ENCODE measurements at regions not wholly inside any gene's neighbourhood (a gene's known extent, or its start where the extent isn't known, plus 50 kb on each side); places are given as distances from the start of the nearest gene placed in this dataset.

DNA sequence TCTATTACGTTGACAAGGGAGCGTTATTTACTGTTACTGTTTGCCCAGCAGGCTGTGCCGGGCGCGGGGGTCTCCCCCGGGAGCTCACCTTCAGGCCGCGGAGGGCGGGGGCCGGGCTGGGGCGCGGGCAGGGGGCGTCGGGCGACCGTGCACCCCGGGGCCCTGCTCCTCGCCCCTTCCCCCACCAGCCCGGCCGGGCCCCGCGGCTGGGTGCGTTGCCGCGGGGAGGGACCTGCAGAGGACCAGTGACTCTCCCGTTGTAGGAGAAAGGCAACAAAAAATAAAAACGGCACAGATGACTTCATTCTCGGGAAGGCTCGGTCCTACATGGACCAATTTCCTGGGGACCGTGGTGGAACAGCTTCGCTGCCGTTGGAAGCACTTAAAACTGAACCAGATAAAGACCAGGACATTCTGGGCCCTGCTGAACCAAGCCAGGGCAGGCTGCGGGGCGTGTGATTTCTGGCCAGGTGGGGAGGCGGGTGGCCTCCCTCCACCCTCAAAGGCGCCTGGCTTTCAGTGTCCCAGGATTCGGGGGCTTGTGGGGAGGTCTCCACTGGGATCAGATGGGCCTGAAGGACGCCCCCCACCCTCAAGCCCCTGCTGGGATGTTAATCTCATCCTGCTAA lies 57.4 kb downstream of the IGLL1 start:
- peak in 1 of 2 experiments; percentile 56 for DNase-seq

DNA sequence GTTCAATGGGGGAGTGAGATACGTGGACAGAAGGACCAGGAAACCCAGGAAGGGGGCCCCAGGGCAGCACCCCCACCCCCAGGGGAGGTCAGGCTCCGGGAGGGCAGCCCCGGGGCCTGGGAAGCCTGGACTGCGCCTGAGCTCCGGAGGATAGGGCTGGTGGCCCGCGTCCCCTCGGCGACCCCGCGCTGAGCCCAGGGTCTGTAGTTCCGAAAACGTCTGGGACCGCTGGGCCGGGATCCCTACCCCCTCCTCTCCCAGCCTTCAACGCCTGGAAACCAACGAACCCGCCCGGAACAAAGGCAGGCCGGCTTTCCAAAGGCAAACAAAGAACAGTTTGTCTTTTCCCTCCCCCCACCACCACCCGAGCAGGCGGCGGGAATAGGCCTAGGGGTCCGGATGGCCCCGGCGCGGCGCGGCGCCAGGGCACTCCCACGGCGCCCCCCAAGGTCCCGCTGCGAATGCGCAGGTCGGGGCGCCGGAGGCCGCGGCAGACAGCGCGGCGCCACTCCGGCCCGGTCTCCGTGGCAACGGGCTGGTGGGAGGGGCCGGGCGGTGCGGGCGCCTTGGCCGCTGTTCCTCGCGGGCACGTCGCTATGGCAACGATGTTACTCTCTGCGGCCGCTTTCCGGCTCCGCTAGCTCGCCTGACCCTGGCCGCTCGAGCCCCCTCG lies 58.5 kb downstream of the IGLL1 start:
- peak; percentile 92 to 97 for DNase-seq

DNA sequence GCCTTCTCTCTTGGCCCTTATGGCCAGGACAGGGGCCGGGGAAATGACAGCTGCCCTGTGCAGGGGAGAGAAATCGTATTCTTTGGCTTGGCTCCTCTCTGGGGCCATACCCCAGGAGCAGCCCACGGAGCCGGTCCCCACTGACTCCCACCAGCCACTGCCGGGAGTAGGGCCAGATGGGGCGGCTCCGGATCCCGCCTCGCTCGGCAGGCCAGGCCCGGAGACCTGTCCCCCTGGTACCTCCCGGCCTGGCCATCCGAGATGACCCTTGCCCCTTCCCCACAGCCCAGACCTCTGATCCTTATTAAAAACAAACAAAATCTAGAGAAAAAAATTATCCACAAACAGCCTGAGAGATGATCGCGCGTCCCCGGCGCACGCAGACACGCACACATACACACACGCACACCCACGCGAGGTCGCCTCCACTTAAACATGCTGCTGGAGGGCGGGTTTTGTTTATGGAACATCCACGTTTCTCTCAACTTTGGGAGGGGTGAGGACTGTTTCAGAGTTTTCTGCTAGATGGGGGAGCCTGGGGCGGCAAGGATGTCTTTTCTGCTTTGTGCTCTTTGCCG lies 59.1 kb downstream of the IGLL1 start:
- DNase-seq = peak in 1 of 2 experiments; percentile 63

DNA sequence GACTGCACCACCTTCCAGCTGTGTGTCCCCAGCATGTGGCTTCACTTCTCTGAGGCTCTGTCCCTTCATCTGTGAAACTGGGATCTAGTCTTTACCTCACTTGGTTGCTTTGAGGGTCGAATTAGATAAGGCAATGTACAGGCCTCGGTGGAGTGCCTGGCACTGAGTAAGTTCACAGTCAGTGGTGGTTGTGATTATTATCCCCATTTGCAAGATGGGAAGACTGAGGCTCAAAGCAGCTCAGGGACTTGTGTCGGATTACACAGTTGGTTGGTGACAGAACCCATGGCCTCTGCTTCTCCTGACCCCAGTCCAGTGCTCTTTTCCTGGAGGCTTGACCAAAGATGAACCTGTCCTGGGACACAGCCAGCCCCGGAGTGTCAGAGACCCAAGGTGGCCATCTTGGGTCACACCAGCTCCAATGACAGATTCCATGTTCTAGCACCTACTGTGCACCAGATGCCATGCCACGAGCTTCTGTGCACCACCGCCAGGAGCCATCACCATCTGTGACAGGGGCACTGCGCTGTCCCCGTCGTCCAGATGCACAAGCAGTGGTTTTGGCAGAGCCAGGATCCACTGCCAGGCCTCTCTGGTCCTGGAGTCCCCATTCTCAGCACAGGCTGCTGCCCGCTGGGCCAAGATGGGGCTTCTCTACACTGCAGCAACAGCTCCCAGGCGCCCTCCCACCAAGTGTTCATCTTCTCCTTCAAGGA lies 60.5 kb downstream of the IGLL1 start:
- no peak for DNase-seq

DNA sequence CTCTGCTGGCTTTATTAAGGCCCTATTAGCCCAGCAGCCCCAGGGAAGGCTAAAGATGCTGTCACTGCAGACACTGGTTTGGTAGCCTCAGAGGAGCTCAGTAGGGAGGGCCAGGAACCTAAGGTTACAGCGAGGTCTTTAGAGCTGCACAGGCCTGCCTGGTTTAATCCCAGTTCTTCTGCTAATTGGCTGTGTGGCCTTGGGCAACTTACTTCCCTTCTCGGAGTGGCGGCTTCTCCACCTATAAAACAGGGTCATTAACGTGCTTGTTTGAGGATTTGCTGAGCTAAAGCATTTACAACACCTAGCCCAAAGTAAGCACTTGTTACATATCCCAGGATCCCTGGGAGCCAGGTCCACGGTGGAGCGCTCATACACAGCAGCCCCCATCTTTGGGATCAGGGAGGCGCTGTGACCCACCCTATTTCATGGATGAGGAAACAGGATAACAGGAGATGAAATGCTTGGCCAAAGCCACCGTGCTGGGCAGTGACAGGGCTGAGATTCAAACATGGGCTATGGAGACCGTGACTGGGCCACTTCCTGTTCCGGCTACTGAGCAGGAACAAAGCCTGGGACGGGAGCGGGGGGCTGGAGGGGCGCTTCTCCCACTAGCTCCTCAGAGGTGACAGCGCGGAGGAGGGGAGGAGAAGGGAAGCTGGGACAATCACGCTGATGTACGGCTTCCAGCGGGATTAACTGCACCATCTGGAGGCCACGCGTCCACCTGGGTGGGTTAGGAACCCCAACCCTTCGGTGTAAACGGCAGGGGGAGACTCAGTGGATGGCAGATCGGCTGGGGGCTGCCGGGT lies 61.5 kb downstream of the IGLL1 start:
- no peak for DNase-seq

DNA sequence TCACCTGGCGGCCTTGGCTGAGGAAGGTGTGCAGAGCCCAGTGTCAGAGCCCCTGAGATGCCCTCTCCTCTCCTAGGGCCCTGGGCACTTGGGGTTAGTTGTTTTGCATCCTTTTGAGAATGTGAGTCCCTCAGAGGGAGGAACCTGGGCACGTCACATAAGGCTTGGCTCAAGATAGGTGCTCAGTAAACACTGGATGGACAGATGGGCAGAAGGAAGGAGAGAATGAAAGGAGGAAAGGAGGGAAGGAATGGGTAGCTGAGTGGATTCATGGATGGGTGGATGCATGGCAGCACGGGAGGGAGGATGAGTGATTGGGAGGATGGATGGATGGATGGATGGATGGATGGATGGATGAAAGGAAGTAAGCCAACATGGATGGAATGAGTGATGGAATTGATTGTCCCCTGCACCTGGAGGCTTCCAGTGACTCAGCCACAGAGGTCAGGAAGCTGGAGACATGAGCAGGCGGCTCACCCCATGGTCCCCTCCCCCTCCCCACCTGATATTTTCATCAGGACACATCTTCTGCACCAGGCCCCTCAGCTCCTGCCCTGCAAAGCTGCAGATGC lies 62.2 kb downstream of the IGLL1 start:
- no peak for DNase-seq

DNA sequence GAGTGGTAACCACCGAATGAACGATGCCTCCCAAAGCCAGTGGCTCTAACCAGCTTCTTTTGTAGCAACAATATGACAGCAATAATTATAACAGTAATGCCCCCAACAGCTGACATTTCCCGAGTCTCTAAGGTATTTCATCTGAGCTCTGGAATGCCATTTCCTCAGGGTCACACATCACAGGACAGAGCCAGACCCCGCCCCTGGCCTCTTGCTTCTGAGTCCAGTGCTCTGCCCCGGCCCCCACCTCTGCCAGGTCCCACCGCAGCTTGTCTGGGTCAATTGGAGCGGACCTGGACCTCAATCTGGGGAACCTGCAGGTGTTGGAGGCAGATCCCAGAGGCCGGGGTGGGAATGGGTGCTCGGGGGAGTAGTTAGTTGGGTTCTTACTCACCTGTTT lies 63.8 kb downstream of the IGLL1 start:
- DNase-seq = no peak

DNA sequence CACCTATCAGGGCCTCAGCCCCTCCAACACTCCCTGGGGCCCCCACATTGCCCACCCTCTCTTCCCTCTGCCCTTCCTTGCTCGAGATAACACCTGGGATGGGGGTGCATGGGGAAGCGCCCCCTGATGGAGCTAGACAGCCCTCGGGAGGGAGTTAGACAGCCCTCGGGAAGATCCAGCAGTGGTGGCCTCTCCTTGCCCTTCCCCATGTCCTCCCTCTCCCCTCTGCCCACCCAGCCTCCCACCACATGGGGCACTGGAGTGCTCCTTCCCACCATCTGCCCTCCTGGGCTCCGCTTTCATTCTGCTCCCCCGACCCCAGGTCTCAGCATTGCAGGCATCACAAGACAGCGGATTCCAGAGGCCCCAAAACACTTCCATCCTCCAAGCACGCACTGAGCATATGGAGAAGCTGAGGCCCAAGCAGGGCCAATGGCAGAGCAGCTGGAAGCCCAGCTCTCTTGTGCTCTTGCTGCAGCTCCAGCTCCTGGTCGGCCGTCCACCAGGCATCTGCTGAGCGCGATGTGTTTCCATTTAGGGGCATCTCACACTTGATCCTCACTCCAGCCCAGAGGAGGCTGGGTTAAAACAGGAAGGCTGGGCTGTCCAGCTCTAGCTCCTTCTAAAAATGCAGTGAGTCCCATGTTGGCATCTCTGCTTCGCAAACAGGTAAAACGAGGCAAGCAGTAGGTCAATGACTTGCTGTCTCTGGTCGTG lies 65.6 kb downstream of the IGLL1 start:
- no peak for DNase-seq

DNA sequence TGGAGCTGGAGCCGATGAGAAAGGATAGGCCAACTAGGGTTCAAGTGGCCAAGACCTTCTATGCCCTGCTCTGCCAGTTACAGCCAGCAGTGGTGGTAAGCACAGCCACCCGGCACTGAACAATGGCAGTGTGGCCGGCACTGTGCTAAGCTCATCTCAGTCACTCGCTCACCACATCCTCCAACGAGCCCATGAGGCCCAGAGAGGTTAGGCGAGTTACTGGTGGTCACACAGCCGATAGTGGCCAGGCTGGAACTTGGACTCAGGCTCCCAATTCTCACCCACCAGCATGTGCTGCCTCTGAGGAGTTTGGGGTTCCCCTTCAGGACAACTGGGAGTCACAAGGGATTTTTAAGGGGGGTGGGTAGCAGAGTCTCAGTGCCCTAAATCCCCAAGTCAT lies 66.4 kb downstream of the IGLL1 start:
- no peak for DNase-seq

DNA sequence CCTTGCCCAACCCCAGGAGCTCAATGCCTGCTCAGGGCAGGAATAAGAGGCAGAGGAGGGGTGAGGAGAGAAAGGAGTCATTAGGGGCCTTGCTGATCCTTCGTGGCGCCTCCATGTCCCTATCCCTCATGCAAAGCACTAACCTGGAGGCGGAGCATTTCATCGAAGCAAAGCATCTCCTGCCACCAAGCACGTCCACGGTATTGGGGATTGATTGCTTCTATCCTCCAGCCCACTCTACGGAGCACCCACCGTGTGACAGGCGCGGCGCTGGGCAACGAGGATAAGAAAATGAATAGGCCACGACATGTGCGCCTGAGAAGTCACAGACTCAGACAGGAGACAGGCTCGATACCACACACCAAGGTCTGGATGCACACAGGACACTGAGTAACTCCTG lies 67.0 kb downstream of the IGLL1 start:
- DNase-seq = peak in 1 of 2 experiments; percentile 54

DNA sequence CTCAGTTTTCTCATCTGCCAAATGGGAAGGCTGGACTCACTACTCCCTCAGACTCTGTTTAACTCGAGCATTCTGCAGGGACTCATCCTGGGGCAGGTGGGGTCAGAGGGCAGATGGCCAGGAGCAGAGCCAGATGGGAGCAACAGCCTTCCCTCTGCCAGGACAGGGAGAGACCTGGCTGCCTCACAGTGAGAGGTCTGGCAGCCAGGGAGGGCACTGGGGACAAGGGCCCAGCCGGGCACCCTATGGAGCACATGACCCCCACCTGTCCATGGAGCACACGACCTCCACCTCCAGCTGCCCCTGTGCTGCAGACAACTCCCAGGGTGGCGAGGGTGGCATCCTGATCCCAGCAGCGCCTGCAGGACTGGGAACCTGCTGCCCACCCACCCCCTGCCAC lies 67.4 kb downstream of the IGLL1 start:
- no peak for DNase-seq

DNA sequence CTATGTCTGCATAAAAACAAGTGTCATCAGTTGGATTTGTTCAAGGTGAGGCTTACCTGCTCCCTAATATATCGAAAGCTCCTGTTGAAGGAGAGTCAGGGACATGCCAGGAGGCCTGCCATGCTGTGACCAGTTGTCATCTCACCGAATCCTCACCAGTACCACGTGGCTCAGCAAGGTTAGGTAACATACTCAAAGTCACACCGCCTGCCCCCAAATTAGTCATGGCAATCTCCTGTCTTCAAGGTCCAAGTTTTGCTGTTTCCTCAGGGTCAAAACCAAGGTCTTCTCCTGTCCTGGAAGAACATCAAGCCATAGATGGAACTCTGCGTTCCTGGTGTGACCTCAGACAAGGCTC lies 67.8 kb downstream of the IGLL1 start:
- DNase-seq = no peak

DNA sequence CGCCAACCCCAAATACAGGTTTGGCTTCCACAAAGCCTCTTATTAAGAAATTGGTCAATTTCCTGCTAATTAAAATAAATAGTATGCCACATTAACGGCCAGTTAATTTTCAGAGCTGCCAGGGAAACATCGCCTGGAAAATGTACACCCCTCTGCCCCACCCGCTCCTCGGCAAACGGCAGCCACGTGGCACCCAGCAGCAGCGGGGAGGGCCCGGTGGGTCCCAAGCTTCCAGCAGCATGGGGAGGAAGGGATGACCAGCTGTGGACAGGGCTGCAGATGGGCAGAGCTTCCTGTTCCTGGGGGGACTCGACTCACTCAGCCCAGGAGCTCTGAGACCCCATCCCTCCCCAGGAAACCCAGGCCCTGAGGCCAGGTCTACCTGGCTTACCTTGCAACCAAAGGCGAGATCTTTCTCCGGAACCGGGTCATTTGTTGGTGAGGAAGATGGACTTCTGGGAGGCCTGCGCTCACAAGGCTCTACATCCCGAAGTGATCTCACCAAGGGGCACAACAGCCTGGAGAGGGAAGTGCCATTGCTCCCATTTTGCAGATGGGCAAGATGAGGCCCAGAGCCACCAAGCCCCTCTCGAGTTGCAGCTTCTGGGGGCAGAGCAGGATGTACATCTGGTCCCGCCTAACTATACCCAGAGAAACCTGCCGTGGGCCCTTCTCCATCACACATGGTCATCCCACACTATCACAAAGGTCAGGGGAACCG lies 68.3 kb downstream of the IGLL1 start:
- DNase-seq = no peak

DNA sequence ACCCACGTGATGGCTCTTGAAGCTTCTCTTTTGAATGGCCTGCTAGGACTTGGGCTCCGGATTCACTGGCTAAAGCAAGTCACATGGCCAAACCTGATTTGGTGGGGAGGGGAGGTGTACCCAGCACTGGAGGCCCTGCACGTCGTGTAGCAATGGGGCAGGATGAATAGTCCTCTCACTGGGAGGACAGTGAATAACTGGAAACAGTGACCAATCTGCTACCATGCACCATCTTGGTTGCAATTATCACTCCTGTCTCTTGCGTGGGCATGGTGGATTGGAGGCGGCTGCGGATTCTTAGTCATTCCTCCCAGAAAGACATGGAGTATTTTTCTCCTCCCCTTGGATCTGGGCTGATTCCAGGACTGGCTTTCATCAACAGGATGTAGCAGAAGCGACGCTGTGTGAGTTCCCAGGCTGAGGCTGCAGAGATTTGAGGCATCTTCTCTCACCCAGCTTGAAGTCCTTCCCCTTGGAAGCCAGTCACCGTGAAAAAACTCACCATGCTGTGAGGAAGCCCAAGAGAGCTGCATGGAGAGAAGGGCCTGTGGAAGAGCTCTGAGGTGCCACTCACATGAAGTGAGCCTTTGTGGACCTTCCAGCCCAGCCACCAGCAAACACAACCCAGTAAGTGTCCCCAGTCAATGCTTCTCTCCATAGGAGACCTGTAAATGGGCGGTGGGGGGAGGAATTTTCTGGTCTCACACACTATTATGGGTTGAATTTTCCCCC lies 70.4 kb downstream of the IGLL1 start:
- no peak for DNase-seq

DNA sequence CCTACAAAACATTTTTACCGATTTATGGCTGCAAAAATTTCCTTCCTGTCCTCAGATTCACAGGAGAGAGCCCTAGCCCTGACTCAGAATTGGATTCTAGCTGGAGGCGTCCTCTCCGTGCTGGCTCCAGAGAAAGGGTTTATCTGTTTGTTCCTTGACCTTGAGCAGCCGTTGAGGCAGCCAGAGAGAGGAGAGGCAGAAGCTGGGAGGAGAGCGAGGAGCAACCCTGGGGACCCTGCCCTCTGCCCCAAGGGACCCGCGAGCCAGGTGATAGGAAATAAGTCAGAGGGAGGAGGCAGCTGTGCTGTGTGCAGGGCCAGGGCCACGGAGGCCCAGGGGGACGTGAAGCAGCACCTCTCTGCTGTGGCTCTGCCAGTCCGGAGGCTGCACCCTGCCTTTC lies 75.6 kb downstream of the IGLL1 start:
- DNase-seq = no peak

DNA sequence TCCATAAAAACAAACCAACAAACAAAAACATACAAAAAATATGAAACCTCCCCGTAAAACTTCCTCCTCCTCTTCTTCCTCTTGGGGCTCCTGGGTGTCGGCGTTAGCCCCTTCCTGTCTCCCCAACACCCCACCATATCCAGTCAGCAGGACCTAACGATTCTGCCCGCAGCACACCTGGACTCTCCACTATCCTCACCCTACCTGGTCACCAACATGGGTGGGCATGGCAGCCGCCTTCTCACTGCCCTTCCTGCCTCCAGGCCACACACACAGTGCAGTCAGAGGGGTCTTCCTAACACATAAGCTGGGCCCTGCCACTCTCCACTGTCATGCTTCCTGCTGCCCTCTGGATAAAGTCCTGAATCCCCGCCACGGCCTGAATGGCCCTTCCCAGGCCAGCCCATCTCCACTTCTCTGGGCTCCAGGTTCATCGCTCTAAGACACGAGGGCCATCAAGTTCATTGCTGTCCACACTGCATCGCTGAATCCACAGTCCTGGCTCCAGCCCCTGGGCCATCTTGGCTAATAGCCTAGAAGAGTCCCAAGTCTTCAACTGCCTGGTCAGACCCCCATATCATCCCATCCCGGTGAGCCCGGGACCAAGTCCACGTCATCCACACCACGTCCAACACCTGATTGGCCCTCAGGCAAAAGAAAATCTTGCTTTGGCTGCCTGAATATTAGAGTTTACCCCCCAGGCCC lies 76.2 kb downstream of the IGLL1 start:
- no peak for DNase-seq

DNA sequence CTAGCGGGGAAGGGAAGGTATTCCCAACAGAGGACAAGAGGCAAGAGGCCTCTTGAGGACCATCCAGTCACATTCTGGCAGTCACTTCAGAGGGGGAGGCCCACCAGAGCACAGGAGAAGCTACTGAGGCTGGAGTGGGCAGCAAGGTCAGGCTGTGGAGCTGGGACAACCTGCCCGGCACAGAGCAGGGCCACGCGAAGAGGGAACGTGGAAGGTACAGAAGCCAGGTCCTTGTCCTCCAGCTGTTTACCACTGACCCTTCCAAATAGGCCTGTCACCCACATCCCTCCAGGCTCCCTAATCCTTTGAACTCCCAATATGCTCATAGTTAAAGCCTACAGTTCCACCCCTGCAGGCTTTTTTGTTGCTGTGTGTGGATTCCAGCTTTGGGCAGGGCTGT lies 76.9 kb downstream of the IGLL1 start:
- no peak for DNase-seq

DNA sequence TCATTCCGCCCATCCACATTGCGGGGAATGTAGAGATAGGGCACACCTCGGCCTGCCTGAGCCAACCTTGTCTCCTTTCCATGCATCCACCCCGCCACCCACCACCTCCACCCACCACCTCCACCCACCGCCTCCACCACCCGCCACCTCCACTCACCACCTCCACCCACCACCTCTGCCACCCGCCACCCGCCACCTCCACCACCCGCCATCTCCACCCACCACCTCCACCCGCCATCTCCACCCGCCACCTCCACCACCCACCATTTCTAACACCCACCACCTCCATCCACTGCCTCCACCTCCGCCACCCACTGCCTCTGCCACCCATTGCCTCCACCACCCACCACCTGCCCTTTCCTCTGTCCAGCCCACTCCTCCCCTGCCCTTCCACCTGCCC lies 78.4 kb downstream of the IGLL1 start:
- DNase-seq = no peak

DNA sequence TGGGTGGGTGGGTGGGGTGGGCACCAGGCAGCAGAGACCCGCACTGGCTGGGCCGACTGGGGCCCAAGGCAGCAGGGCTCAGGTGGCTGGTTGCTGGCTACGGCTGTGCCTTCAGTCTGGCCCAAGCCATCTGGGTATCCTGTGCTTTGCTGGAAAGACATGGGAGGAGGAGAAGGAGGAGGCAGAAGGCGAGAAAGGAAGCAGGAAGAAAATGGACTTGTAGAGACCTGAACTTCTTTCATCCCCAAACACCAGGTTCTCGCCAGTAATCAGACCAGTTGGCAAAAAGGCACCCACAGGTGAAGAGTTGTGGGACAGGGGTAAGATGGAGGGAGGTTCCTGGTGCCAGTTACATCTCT lies 78.8 kb downstream of the IGLL1 start:
- DNase-seq = no peak
